ENCODE measurements at regions not wholly inside any gene's neighbourhood (a gene's known extent, or its start where the extent isn't known, plus 50 kb on each side); places are given as distances from the start of the nearest gene placed in this dataset.

DNA sequence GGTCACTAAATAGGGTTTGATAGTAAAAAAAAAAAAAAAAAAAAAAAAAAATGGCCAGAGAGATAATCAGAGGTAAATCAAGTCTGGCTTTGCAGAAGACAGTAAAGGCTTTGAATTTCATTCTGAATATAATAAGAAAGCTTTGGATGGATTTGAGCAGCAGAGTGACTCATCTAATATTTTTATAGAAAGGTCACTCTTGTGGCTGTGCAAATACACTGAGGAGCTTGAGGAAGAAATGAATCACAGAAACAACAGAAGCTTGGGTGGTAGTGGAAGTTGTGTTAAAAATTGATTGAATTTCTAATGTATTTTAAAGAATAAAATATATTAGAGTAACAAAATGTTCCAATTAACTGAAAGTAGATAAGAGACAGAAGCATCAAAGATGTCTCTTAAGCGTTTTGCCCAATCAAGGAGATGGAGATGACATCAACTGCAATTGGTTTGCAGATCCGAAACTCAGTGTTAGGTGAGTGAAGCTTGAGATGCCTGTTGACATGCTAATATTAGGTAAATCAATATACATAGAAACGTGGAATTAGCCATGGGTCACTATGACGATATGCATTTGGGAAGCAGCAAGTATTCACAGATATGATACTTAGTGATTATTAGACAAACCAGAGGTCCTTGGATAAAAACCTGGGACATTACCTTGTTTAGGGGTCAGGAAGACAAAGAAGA, 280.5 kb downstream of the GPM6A start:
- TF ChIP-seq GATA3 (IDR thresholded peaks at IDR 0.05; ENCODE audit: low read depth, low read length): no peak
- TF ChIP-seq GATA2 (IDR thresholded peaks at IDR 0.05; ENCODE audit: low read depth, low read length): no peak
